ENCODE measurements at regions not wholly inside any gene's neighbourhood (a gene's known extent, or its start where the extent isn't known, plus 50 kb on each side); places are given as distances from the start of the nearest gene placed in this dataset.

GRCh38 chr1:50279622-50280330, 143.5 kb downstream of the DMRTA2 start:
- Mint-ChIP-seq H3K4me3 (no peak overlapping the region), H3K9me3 (peaks cover 1 to 2% of the 10 kb centered on the region in 2 donors), H3K36me3 (ENCODE audit: insufficient read depth in 2 of 2) (no peaks in the 10 kb centered on the region), H3K27ac (no peak overlapping the region), H3K27me3 (ENCODE audit: low read depth) (peaks cover 16% of the 10 kb centered on the region), H3K4me1 (ENCODE audit: low read depth) (no peaks in the 10 kb centered on the region)
- no peak for ATAC-seq (replicated peaks in 1 of 2)
- no peak for DNase-seq

GRCh38 chr1:50278961-50279360, 144.3 kb downstream of the DMRTA2 start:
- ATAC-seq (replicated peaks in 1 of 2) (no peak), DNase-seq (no peak)
- Mint-ChIP-seq H3K4me1 (ENCODE audit: low read depth) (no peaks in the 10 kb centered on the region), H3K27me3 (ENCODE audit: low read depth) (peaks cover 16% of the 10 kb centered on the region), H3K27ac (no peak overlapping the region), H3K9me3 (peaks cover 1 to 2% of the 10 kb centered on the region in 2 donors), H3K36me3 (ENCODE audit: insufficient read depth in 2 of 2) (no peaks in the 10 kb centered on the region), H3K4me3 (no peak overlapping the region)

GRCh38 chr1:50278410-50278809, 144.8 kb downstream of the DMRTA2 start:
- no peaks in the 10 kb centered on the region for H3K36me3 Mint-ChIP-seq (ENCODE audit: insufficient read depth in 2 of 2)
- no peak overlapping the region for H3K4me3 Mint-ChIP-seq
- no peak for DNase-seq
- H3K27ac Mint-ChIP-seq: no peak overlapping the region
- peaks cover 1 to 2% of the 10 kb centered on the region in 2 donors for H3K9me3 Mint-ChIP-seq
- H3K4me1 Mint-ChIP-seq (ENCODE audit: low read depth): no peaks in the 10 kb centered on the region
- peaks cover 16% of the 10 kb centered on the region for H3K27me3 Mint-ChIP-seq (ENCODE audit: low read depth)
- ATAC-seq (replicated peaks in 1 of 2): no peak

- H3K4me1 Mint-ChIP-seq (ENCODE audit: low read depth): no peaks in the 10 kb centered on the region
- peaks cover 0 to 2% of the 10 kb centered on the region in 2 donors for H3K9me3 Mint-ChIP-seq
- no peaks in the 10 kb centered on the region for H3K36me3 Mint-ChIP-seq (ENCODE audit: insufficient read depth in 2 of 2)
- H3K27me3 Mint-ChIP-seq (ENCODE audit: low read depth): peaks cover 16% of the 10 kb centered on the region
- ATAC-seq (replicated peaks in 1 of 2) (no peak), DNase-seq (no peak)
- no peak overlapping the region for H3K4me3 Mint-ChIP-seq
- H3K27ac Mint-ChIP-seq: no peak overlapping the region
These were observed 147.7 kb downstream of the DMRTA2 start for GRCh38 chr1:50275566-50275965.

GRCh38 chr1:50272912-50273311, 150.3 kb downstream of the DMRTA2 start:
- Mint-ChIP-seq H3K27ac (no peak overlapping the region), H3K4me3 (no peak overlapping the region), H3K36me3 (ENCODE audit: insufficient read depth in 2 of 2) (no peaks in the 10 kb centered on the region), H3K9me3 (no peaks in the 10 kb centered on the region), H3K4me1 (ENCODE audit: low read depth) (no peaks in the 10 kb centered on the region), H3K27me3 (ENCODE audit: low read depth) (peaks cover 5% of the 10 kb centered on the region)
- no peak for ATAC-seq (replicated peaks in 1 of 2)
- no peak for DNase-seq

- Mint-ChIP-seq H3K27me3 (ENCODE audit: low read depth) (peaks cover 5% of the 10 kb centered on the region), H3K27ac (no peak overlapping the region), H3K36me3 (ENCODE audit: insufficient read depth in 2 of 2) (no peaks in the 10 kb centered on the region), H3K4me1 (ENCODE audit: low read depth) (peaks cover 5% of the 10 kb centered on the region), H3K9me3 (no peaks in the 10 kb centered on the region), H3K4me3 (no peak overlapping the region)
- peak; percentile 39 to 40 for DNase-seq
- peak; percentile 46 to 48 for ATAC-seq (replicated peaks in 1 of 2)
These were observed 151.2 kb downstream of the DMRTA2 start for GRCh38 chr1:50271968-50272578.

- Mint-ChIP-seq H3K27ac (no peak overlapping the region), H3K36me3 (ENCODE audit: insufficient read depth in 2 of 2) (no peaks in the 10 kb centered on the region), H3K4me3 (no peak overlapping the region), H3K27me3 (ENCODE audit: low read depth) (peaks cover 7% of the 10 kb centered on the region), H3K4me1 (ENCODE audit: low read depth) (peaks cover 12% of the 10 kb centered on the region), H3K9me3 (no peaks in the 10 kb centered on the region)
- DNase-seq: no peak
- ATAC-seq (replicated peaks in 1 of 2): no peak
These were observed 151.9 kb downstream of the DMRTA2 start for GRCh38 chr1:50271337-50271736.

GRCh38 chr1:50270926-50271325, 152.3 kb downstream of the DMRTA2 start:
- no peaks in the 10 kb centered on the region for H3K9me3 Mint-ChIP-seq
- H3K4me3 Mint-ChIP-seq: no peak overlapping the region
- ATAC-seq (replicated peaks in 1 of 2): no peak
- H3K36me3 Mint-ChIP-seq (ENCODE audit: insufficient read depth in 2 of 2): no peaks in the 10 kb centered on the region
- no peak overlapping the region for H3K27ac Mint-ChIP-seq
- peaks cover 7% of the 10 kb centered on the region for H3K27me3 Mint-ChIP-seq (ENCODE audit: low read depth)
- DNase-seq: no peak
- H3K4me1 Mint-ChIP-seq (ENCODE audit: low read depth): peaks cover 16% of the 10 kb centered on the region

GRCh38 chr1:50268049-50268448, 155.2 kb downstream of the DMRTA2 start:
- peaks cover 21% of the 10 kb centered on the region for H3K4me1 Mint-ChIP-seq (ENCODE audit: low read depth)
- peaks cover 7% of the 10 kb centered on the region for H3K27me3 Mint-ChIP-seq (ENCODE audit: low read depth)
- no peaks in the 10 kb centered on the region for H3K9me3 Mint-ChIP-seq
- DNase-seq (peak in 1 of 2 donors; percentile 3), ATAC-seq (replicated peaks in 1 of 2) (no peak)
- H3K27ac Mint-ChIP-seq: no peak overlapping the region
- H3K36me3 Mint-ChIP-seq (ENCODE audit: insufficient read depth in 2 of 2): no peaks in the 10 kb centered on the region
- no peak overlapping the region for H3K4me3 Mint-ChIP-seq

- DNase-seq: peak; percentile 6 to 16
- H3K4me3 Mint-ChIP-seq: no peak overlapping the region
- peak; percentile 62 to 64 for ATAC-seq (replicated peaks in 1 of 2)
- H3K27me3 Mint-ChIP-seq (ENCODE audit: low read depth): peaks cover 7% of the 10 kb centered on the region
- H3K36me3 Mint-ChIP-seq (ENCODE audit: insufficient read depth in 2 of 2): no peaks in the 10 kb centered on the region
- no peak overlapping the region for H3K27ac Mint-ChIP-seq
- no peaks in the 10 kb centered on the region for H3K9me3 Mint-ChIP-seq
- peaks cover 21% of the 10 kb centered on the region for H3K4me1 Mint-ChIP-seq (ENCODE audit: low read depth)
These were observed 156.7 kb downstream of the DMRTA2 start for GRCh38 chr1:50266509-50266908.

GRCh38 chr1:50265790-50266314, 157.1 kb downstream of the ELAVL4 start:
- peaks cover 21% of the 10 kb centered on the region for H3K4me1 Mint-ChIP-seq (ENCODE audit: low read depth)
- H3K4me3 Mint-ChIP-seq: no peak overlapping the region
- H3K27me3 Mint-ChIP-seq (ENCODE audit: low read depth): peaks cover 7% of the 10 kb centered on the region
- H3K9me3 Mint-ChIP-seq: no peaks in the 10 kb centered on the region
- DNase-seq (no peak), ATAC-seq (replicated peaks in 1 of 2) (peak in 1 of 2 donors; percentile 33)
- no peaks in the 10 kb centered on the region for H3K36me3 Mint-ChIP-seq (ENCODE audit: insufficient read depth in 2 of 2)
- peak overlapping the region; percentile 15 for H3K27ac Mint-ChIP-seq

- Mint-ChIP-seq H3K4me1 (ENCODE audit: low read depth) (peaks cover 21% of the 10 kb centered on the region), H3K27me3 (ENCODE audit: low read depth) (peaks cover 7% of the 10 kb centered on the region), H3K9me3 (no peaks in the 10 kb centered on the region), H3K27ac (no peak overlapping the region), H3K4me3 (no peak overlapping the region), H3K36me3 (ENCODE audit: insufficient read depth in 2 of 2) (no peaks in the 10 kb centered on the region)
- no peak for ATAC-seq (replicated peaks in 1 of 2)
- DNase-seq: no peak
These were observed 155.9 kb downstream of the ELAVL4 start for GRCh38 chr1:50264590-50264989.

GRCh38 chr1:50262436-50262835, 153.7 kb downstream of the ELAVL4 start:
- no peak overlapping the region for H3K4me3 Mint-ChIP-seq
- H3K9me3 Mint-ChIP-seq: no peaks in the 10 kb centered on the region
- no peak overlapping the region for H3K27ac Mint-ChIP-seq
- peaks cover 20% of the 10 kb centered on the region for H3K4me1 Mint-ChIP-seq (ENCODE audit: low read depth)
- no peaks in the 10 kb centered on the region for H3K36me3 Mint-ChIP-seq (ENCODE audit: insufficient read depth in 2 of 2)
- DNase-seq (no peak), ATAC-seq (replicated peaks in 1 of 2) (no peak)
- H3K27me3 Mint-ChIP-seq (ENCODE audit: low read depth): peaks cover 5% of the 10 kb centered on the region

Measured in activated T-cell treated with anti-CD3 and anti-CD28 coated beads, Interleukin-2, amount 50 U/mL, for 72 hours (primary cell).